CD14-positive monocyte (primary cell): ENCODE measurements at regions not wholly inside any gene's neighbourhood (a gene's known extent, or its start where the extent isn't known, plus 50 kb on each side); places are given as distances from the start of the nearest gene placed in this dataset.
A peak's percentile ranks its signal among the peaks of the same experiment; 100 is the strongest.
"Not testable (repeated sequence)": the region's sequence is repeated elsewhere in the genome, so short reads cannot be mapped to it uniquely, and the experiment has no call there.

Experiments used
- DNase-seq, 3 donors: peaks; one replicate each; pipeline ENCODE4 v3.0.0-alpha.2; 2011 to 2022
- H2AFZ ChIP-seq: 2 replicates; pipeline ENCODE4 v1.6.0; 2012; ENCODE audit warnings: mild to moderate bottlenecking, low read depth, low read length, inconsistent platforms; ENCODE audit not compliant: insufficient read depth, poor library complexity, severe bottlenecking
- H3K27ac ChIP-seq, 2 donors: 1 replicate in 1 of 2; 2 replicates in 1 of 2; pipeline ENCODE4 v1.5.1; 2012 to 2013; ENCODE audit warnings: low read length in 2 of 2, control low read depth in 1 of 2, inconsistent platforms in 1 of 2, low read depth in 1 of 2, mild to moderate bottlenecking in 1 of 2
- H3K27me3 ChIP-seq, 2 donors: one replicate each; pipeline versions ENCODE4 v1.6.0 to v1.6.1; 2011 to 2013; ENCODE audit warnings: low read length in 2 of 2; ENCODE audit not compliant: control insufficient read depth in 2 of 2, insufficient read depth in 2 of 2
- H3K36me3 ChIP-seq, 2 donors: replicated peaks in 1 of 2; 1 replicate in 1 of 2; 2 replicates in 1 of 2; pipeline versions ENCODE4 v1.5.1 to v1.6.1; 2012 to 2013; ENCODE audit warnings: low read length in 2 of 2, control low read depth in 1 of 2, inconsistent platforms in 1 of 2, mild to moderate bottlenecking in 1 of 2; ENCODE audit not compliant: insufficient read depth in 2 of 2, control insufficient read depth in 1 of 2
- H3K4me1 ChIP-seq, 2 donors: 1 replicate in 1 of 2; 2 replicates in 1 of 2; pipeline versions ENCODE4 v1.5.1 to v1.6.1; 2012 to 2013; ENCODE audit warnings: low read length in 2 of 2, control low read depth in 1 of 2, inconsistent platforms in 1 of 2, mild to moderate bottlenecking in 1 of 2, moderate library complexity in 1 of 2; ENCODE audit not compliant: insufficient read depth in 2 of 2, control insufficient read depth in 1 of 2
- H3K4me2 ChIP-seq: replicated peaks from 2 replicates; pipeline ENCODE3; 2012; ENCODE audit warnings: low read length, moderate library complexity, mild to moderate bottlenecking; ENCODE audit not compliant: poor library complexity, severe bottlenecking; ENCODE audit errors: extremely low read depth
- H3K4me3 ChIP-seq, 3 experiments: fragments of 200-600 bp in 1 of 3; sonication (generic) in 1 of 3; replicated peaks in 1 of 3; 1 replicate in 2 of 3; 2 replicates in 1 of 3; pipeline ENCODE4 v1.5.1; 2011 to 2013; ENCODE audit warnings: low read length in 3 of 3, mild to moderate bottlenecking in 3 of 3, control low read depth in 2 of 3, low read depth in 2 of 3, inconsistent platforms in 1 of 3, moderate library complexity in 1 of 3
- H3K79me2 ChIP-seq: 2 replicates; pipeline ENCODE4 v1.6.0; 2012; ENCODE audit warnings: mild to moderate bottlenecking, control low read depth, inconsistent platforms, low read length, moderate library complexity; ENCODE audit not compliant: insufficient read depth
- H3K9ac ChIP-seq: 2 replicates; pipeline ENCODE4 v1.6.0; 2017; ENCODE audit warnings: low read length, mild to moderate bottlenecking; ENCODE audit not compliant: insufficient read depth, poor library complexity, severe bottlenecking
- H3K9me3 ChIP-seq, 2 donors: replicated peaks in 1 of 2; 1 replicate in 1 of 2; 2 replicates in 1 of 2; pipeline versions ENCODE4 v1.5.1 to v1.6.1; 2012 to 2013; ENCODE audit warnings: low read length in 2 of 2, control low read depth in 1 of 2; ENCODE audit not compliant: control insufficient read depth in 1 of 2, insufficient read depth in 1 of 2
- H4K20me1 ChIP-seq: 2 replicates; pipeline ENCODE4 v1.6.0; 2012; ENCODE audit warnings: mild to moderate bottlenecking, low read length, control low read depth, moderate library complexity; ENCODE audit not compliant: insufficient read depth
- H3K27ac Mint-ChIP-seq, 7 donors: one replicate each; pipeline ENCODE4 v1.8.0; 2020; ENCODE audit warnings: mild to moderate bottlenecking in 7 of 7, mixed read lengths in 7 of 7, moderate library complexity in 6 of 7, inconsistent platforms in 2 of 7
- H3K27me3 Mint-ChIP-seq, 3 donors: one replicate each; pipeline ENCODE4 v1.8.0; 2021 to 2022; ENCODE audit warnings: low read depth in 3 of 3, mild to moderate bottlenecking in 3 of 3, mixed read lengths in 3 of 3, moderate library complexity in 3 of 3, inconsistent platforms in 1 of 3
- H3K36me3 Mint-ChIP-seq, 2 donors: one replicate each; pipeline ENCODE4 v1.8.0; 2020; ENCODE audit warnings: mixed read lengths in 2 of 2, inconsistent platforms in 1 of 2, mild to moderate bottlenecking in 1 of 2
- H3K4me1 Mint-ChIP-seq: one replicate; pipeline ENCODE4 v1.8.0; 2020; ENCODE audit warnings: mild to moderate bottlenecking, mixed read lengths
- H3K4me3 Mint-ChIP-seq, 2 donors: one replicate each; pipeline ENCODE4 v1.8.0; 2020; ENCODE audit warnings: mild to moderate bottlenecking in 2 of 2, mixed read lengths in 2 of 2, moderate library complexity in 1 of 2
- H3K9me3 Mint-ChIP-seq, 7 donors: one replicate each; pipeline ENCODE4 v1.8.0; 2020 to 2022; ENCODE audit warnings: mixed read lengths in 7 of 7, mild to moderate bottlenecking in 6 of 7, moderate library complexity in 6 of 7, inconsistent platforms in 2 of 7
- WGBS: methylation state at CpG from one replicate; pipeline ENCODE4 v1.1.5; 2013; ENCODE audit warnings: missing lambda C conversion rate; ENCODE audit not compliant: insufficient coverage; 5-methylcytosine and 5-hydroxymethylcytosine counted together
- intact Hi-C, 2 donors: fragments of 100-400 bp; cut with micrococcal nuclease; formaldehyde crosslinking; loops; one replicate each; pipeline versions ENCODE4 v1.15.0 to v1.15.1; 2023
- TF ChIP-seq, protein P1 (sequence below): fragments of 200-600 bp; IDR thresholded peaks from one replicate; pipeline ENCODE4 v1.8.0; 2022; ENCODE audit warnings: antibody characterized with exemption, mild to moderate bottlenecking

DNA sequence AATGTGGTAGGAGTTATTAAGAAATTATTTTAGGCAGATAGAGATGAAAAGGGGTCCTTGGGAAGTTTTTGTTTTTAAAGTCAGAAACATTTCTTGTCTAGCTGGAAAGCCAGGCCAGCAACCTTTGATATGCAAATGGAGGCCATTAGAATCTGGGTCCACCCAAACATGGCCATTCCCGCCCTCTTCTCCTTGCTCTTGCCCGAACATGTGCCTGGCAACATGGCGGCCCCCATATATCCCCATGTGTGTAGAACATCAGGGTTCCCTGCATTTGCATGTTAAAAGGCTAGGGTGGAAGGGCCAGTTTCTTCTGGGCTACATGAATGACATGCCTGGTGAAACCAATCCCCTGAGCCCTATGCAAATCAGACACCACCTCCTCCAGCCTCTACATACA lies 80.7 kb upstream of the PLAC8 start:
- intact Hi-C loops, result loop anchor here in 1 of 2 donors (5.0 kb wide), 1 partner anchor 83 kb away; the partner anchor contains the start of gene PLAC8
- Mint-ChIP-seq H3K36me3 (peaks cover 0 to 8% of the 10 kb centered on the region in 2 donors), H3K4me3 (no peak overlapping the region), H3K27ac (peak overlapping the region; percentile 74 to 95 (median 91)), H3K4me1 (peaks cover 81% of the 10 kb centered on the region), H3K27me3 (peaks cover 0 to 1% (median 0%) of the 10 kb centered on the region in 3 donors), H3K9me3 (peaks cover 0 to 7% (median 0%) of the 10 kb centered on the region in 7 donors)
- no peak for DNase-seq
- Histone ChIP-seq H3K27me3 (no peaks in the 10 kb centered on the region), H3K9ac (no peak overlapping the region), H3K4me1 (peaks cover 92 to 93% of the 10 kb centered on the region in 2 donors), H3K9me3 (no peaks in the 10 kb centered on the region), H3K36me3 (no peaks in the 10 kb centered on the region), H4K20me1 (no peaks in the 10 kb centered on the region), H3K4me3 (peak overlapping the region in 1 of 3 experiments; percentile 42), H3K27ac (peak overlapping the region; percentile 38 to 85), H3K79me2 (no peaks in the 10 kb centered on the region), H2AFZ (no peak overlapping the region), H3K4me2 (no peak overlapping the region)
- WGBS, result 100% methylated on average over 1 of the region's 3 CpGs
- TF ChIP-seq, protein P1, sequence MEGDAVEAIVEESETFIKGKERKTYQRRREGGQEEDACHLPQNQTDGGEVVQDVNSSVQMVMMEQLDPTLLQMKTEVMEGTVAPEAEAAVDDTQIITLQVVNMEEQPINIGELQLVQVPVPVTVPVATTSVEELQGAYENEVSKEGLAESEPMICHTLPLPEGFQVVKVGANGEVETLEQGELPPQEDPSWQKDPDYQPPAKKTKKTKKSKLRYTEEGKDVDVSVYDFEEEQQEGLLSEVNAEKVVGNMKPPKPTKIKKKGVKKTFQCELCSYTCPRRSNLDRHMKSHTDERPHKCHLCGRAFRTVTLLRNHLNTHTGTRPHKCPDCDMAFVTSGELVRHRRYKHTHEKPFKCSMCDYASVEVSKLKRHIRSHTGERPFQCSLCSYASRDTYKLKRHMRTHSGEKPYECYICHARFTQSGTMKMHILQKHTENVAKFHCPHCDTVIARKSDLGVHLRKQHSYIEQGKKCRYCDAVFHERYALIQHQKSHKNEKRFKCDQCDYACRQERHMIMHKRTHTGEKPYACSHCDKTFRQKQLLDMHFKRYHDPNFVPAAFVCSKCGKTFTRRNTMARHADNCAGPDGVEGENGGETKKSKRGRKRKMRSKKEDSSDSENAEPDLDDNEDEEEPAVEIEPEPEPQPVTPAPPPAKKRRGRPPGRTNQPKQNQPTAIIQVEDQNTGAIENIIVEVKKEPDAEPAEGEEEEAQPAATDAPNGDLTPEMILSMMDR, result no peak

DNA sequence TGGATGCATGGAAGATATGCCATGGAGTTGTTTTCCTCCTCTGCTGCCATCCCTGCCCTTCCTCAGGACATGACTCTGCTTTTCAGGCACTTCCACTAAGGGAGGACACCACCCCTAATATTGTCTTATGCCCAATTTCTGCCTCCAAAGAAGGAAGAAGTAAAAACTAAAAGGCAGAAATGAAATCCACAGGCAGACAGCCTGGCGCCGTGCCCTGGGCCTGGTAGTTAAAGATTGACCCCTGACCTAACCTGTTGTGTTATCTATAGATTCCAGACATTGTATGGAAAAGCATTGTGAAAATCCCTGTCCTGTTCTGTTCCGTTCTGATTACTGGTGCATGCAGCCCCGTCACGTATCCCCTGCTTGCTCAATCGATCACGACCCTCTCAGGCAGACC lies 80.1 kb upstream of the PLAC8 start:
- intact Hi-C loops, result loop anchor here in 1 of 2 donors (5.0 kb wide), 1 partner anchor 37 kb away; no protein-coding TSS in a partner anchor
- H3K27me3 ChIP-seq, H3K27me3 Mint-ChIP-seq, H3K9ac ChIP-seq, H3K9me3 Mint-ChIP-seq, H4K20me1 ChIP-seq, H3K36me3 ChIP-seq, H2AFZ ChIP-seq, H3K79me2 ChIP-seq, H3K9me3 ChIP-seq, H3K36me3 Mint-ChIP-seq: not testable (repeated sequence)
- Histone ChIP-seq H3K4me3 (peak overlapping the region in 1 of 3 experiments; percentile 42), H3K4me2 (peak overlapping the region; percentile 44), H3K27ac (peak overlapping the region; percentile 38 to 85), H3K4me1 (peaks cover 92 to 93% of the 10 kb centered on the region in 2 donors)
- WGBS, result 30% methylated on average over 4 of the region's 7 CpGs
- Mint-ChIP-seq H3K4me1 (peaks cover 84% of the 10 kb centered on the region), H3K27ac (peak overlapping the region; percentile 74 to 95 (median 91)), H3K4me3 (peak overlapping the region; percentile 13 to 35)
- peak in 1 of 3 donors; percentile 33 for DNase-seq
